A549 (cell line): ENCODE measurements at regions not wholly inside any gene's neighbourhood (a gene's known extent, or its start where the extent isn't known, plus 50 kb on each side); places are given as distances from the start of the nearest gene placed in this dataset.

Experiments used
- ATAC-seq, 2 experiments: fragments of 200-7000 bp in 1 of 2; fragments of >200 bp in 1 of 2; cut with Nextera tagmentation in 1 of 2; cut with Tn5 transposase in 1 of 2; 3 replicates each; pipeline versions ENCODE4 v1.8.0 to v1.9.1; 2018 to 2020; ENCODE audit warnings: mild to moderate bottlenecking in 1 of 2, moderate library complexity in 1 of 2
- CTCF ChIA-PET: fragments of 300-600 bp; sonication (Branson Sonifier 250); formaldehyde crosslinking; extraction: SDS; loops from one replicate; lab custom pipeline; 2021; ENCODE audit warnings: antibody characterized with exemption, inconsistent platforms; lab: Yijun Ruan, JAX
- POLR2A ChIA-PET: fragments of 350-600 bp; formaldehyde crosslinking; extraction: SDS; loops from one replicate; lab custom pipeline; 2021; ENCODE audit warnings: antibody characterized with exemption, inconsistent platforms; lab: Yijun Ruan, JAX
- DNase-seq, 2 experiments: peaks; one replicate each; pipeline versions ENCODE4 v3.0.0 to v3.0.0-alpha.2; 2011 to 2016; ENCODE audit warnings: low read depth in 1 of 2, low spot score in 1 of 2
- FAIRE-seq: peaks from 2 replicates; lab custom pipeline; 2011; peaks lifted over from hg19 to GRCh38; lab: Jason Lieb, UNC
- H3K27ac ChIP-seq, 2 experiments: fragments of >200 bp; sonication (Bioruptor Twin); formaldehyde crosslinking; 3 replicates each; pipeline ENCODE4 v1.5.1; 2016 to 2017
- H3K4me1 ChIP-seq: fragments of >200 bp; sonication (Bioruptor Twin); formaldehyde crosslinking; 3 replicates; pipeline ENCODE4 v1.6.1; 2016
- H3K4me2 ChIP-seq: fragments of >200 bp; sonication (Bioruptor Twin); formaldehyde crosslinking; 3 replicates; pipeline ENCODE4 v1.6.1; 2016
- H3K4me3 ChIP-seq: fragments of >200 bp; sonication (Bioruptor Twin); formaldehyde crosslinking; 3 replicates; pipeline ENCODE4 v1.5.1; 2016
- H3K9me3 ChIP-seq: fragments of >200 bp; sonication (Bioruptor Twin); formaldehyde crosslinking; 3 replicates; pipeline ENCODE4 v1.6.1; 2016
- BCL3 ChIP-seq: fragments of >200 bp; sonication (Bioruptor Twin); formaldehyde crosslinking; IDR thresholded peaks from 3 replicates; pipeline ENCODE4 v1.6.1; 2016
- CEBPB ChIP-seq, 2 experiments: fragments of >200 bp in 1 of 2; sonication (Bioruptor Twin) in 1 of 2; formaldehyde crosslinking in 1 of 2; IDR thresholded peaks; 2 replicates each; pipeline ENCODE4 v1.6.1; 2012 to 2016
- CHD2 ChIP-seq: fragments of 150-350 bp; IDR thresholded peaks from 2 replicates; pipeline ENCODE4 v1.6.1; 2014; ENCODE audit warnings: low read length; ENCODE audit not compliant: partially characterized antibody
- CHD4 ChIP-seq: fragments of 200-600 bp; sonication (generic); IDR thresholded peaks from 2 replicates; pipeline ENCODE4 v1.6.1; 2016; ENCODE audit warnings: antibody characterized with exemption, mild to moderate bottlenecking, borderline replicate concordance
- EP300 ChIP-seq, 2 experiments: fragments of >200 bp; sonication (Bioruptor Twin); formaldehyde crosslinking; IDR thresholded peaks; 2 replicates in 1 of 2; 3 replicates in 1 of 2; pipeline ENCODE4 v1.6.1; 2016 to 2017
- HDAC2 ChIP-seq: fragments of 200-600 bp; sonication (generic); IDR thresholded peaks from 2 replicates; pipeline ENCODE4 v1.6.1; 2016
- HEYL ChIP-seq: fragments of 250-450 bp; sonication (Bioruptor Pico); IDR thresholded peaks from 2 replicates; pipeline ENCODE4 v1.8.0; 2021; ENCODE audit warnings: mild to moderate bottlenecking, moderate library complexity
- HOXA7 ChIP-seq: fragments of 250-450 bp; sonication (Bioruptor Pico); IDR thresholded peaks from 2 replicates; pipeline ENCODE4 v1.5.0; 2020; ENCODE audit warnings: mild to moderate bottlenecking, moderate library complexity
- HOXB13 ChIP-seq: fragments of 250-450 bp; sonication (Bioruptor Pico); IDR thresholded peaks from 2 replicates; pipeline ENCODE4 v1.5.0; 2020; ENCODE audit warnings: low read depth, mild to moderate bottlenecking, moderate library complexity
- KDM1A ChIP-seq: fragments of 200-600 bp; sonication (generic); IDR thresholded peaks from 2 replicates; pipeline ENCODE4 v1.6.1; 2016; ENCODE audit warnings: low read depth, mild to moderate bottlenecking
- MAFK ChIP-seq: fragments of 450-650 bp; IDR thresholded peaks from 2 replicates; pipeline ENCODE4 v1.6.1; 2014; ENCODE audit not compliant: partially characterized antibody
- MAZ ChIP-seq: fragments of 150-350 bp; IDR thresholded peaks from 2 replicates; pipeline ENCODE4 v1.6.1; 2014; ENCODE audit warnings: antibody characterized with exemption, low read depth, low read length, borderline replicate concordance
- NFE2L2 ChIP-seq: fragments of 150-350 bp; conservative IDR thresholded peaks from 2 replicates; pipeline ENCODE4 v1.6.1; 2014; ENCODE audit warnings: low read length
- NR3C1 ChIP-seq: fragments of >200 bp; sonication (Bioruptor Twin); formaldehyde crosslinking; IDR thresholded peaks from 3 replicates; pipeline ENCODE4 v1.6.1; 2017
- RARB ChIP-seq: fragments of 250-450 bp; sonication (Bioruptor Pico); IDR thresholded peaks from 2 replicates; pipeline ENCODE4 v1.8.0; 2021; ENCODE audit warnings: mild to moderate bottlenecking, moderate library complexity
- RCOR1 ChIP-seq: fragments of 150-350 bp; IDR thresholded peaks from 2 replicates; pipeline ENCODE4 v1.6.1; 2014; ENCODE audit warnings: antibody characterized with exemption, low read length, low read depth
- REST ChIP-seq: fragments of 200-600 bp; sonication (generic); IDR thresholded peaks from 2 replicates; pipeline ENCODE4 v1.6.1; 2016; ENCODE audit warnings: antibody characterized with exemption, mild to moderate bottlenecking, moderate library complexity
- RFX5 ChIP-seq: fragments of 450-650 bp; IDR thresholded peaks from 2 replicates; pipeline ENCODE4 v1.7.1; 2014; ENCODE audit warnings: antibody characterized with exemption, mild to moderate bottlenecking, moderate library complexity
- TFCP2L1 ChIP-seq: fragments of 250-450 bp; sonication (Bioruptor Pico); IDR thresholded peaks from 2 replicates; pipeline ENCODE4 v1.5.0; 2021; ENCODE audit warnings: mild to moderate bottlenecking
- ZC3H11A ChIP-seq: fragments of 450-650 bp; IDR thresholded peaks from 2 replicates; pipeline ENCODE4 v1.6.1; 2014; ENCODE audit warnings: antibody characterized with exemption, mild to moderate bottlenecking
- WGBS: methylation state at CpG from one replicate; pipeline ENCODE4 v1.1.6; 2017; ENCODE audit errors: missing lambda C conversion rate; 5-methylcytosine and 5-hydroxymethylcytosine counted together
- TF ChIP-seq, protein P1 (sequence below): IDR thresholded peaks from 2 replicates; pipeline ENCODE4 v1.6.1; 2012; ENCODE audit warnings: low read depth, borderline replicate concordance
- TF ChIP-seq, protein P2 (sequence below): fragments of >200 bp; sonication (Bioruptor Twin); formaldehyde crosslinking; IDR thresholded peaks from 2 replicates; pipeline ENCODE4 v1.6.1; 2016
- TF ChIP-seq, protein P3 (sequence below): fragments of 150-350 bp; IDR thresholded peaks from 2 replicates; pipeline ENCODE4 v1.6.1; 2014; ENCODE audit warnings: low read depth, mild to moderate bottlenecking, low read length

- Histone ChIP-seq H3K27ac (no peak overlapping the region), H3K4me1 (no peaks in the 10 kb centered on the region), H3K4me2 (no peak overlapping the region), H3K4me3 (no peak overlapping the region), H3K9me3 (no peaks in the 10 kb centered on the region)
- WGBS: 0% methylated on average over 1 of the region's 1 CpG
- no peak for DNase-seq
- TF ChIP-seq BCL3 (no peak), ZC3H11A (no peak), HEYL (no peak), MAZ (no peak), NFE2L2 (no peak), EP300 (IDR thresholded peaks at IDR 0.05) (no peak), HOXA7 (CRISPR knock-in tag) (no peak), MAFK (no peak), CHD2 (no peak), TFCP2L1 (CRISPR knock-in tag) (no peak)
- TF ChIP-seq, protein P1, sequence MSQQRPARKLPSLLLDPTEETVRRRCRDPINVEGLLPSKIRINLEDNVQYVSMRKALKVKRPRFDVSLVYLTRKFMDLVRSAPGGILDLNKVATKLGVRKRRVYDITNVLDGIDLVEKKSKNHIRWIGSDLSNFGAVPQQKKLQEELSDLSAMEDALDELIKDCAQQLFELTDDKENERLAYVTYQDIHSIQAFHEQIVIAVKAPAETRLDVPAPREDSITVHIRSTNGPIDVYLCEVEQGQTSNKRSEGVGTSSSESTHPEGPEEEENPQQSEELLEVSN: no peak
- ATAC-seq: no peak
- no peak for FAIRE-seq
- CTCF ChIA-PET: no interaction called here
- POLR2A ChIA-PET: no interaction called here
Observed at GRCh38 chr5:164098531-164098930, 593.1 kb downstream of the MAT2B start.

- H3K9me3 ChIP-seq: no peaks in the 10 kb centered on the region
- no peak overlapping the region for H3K27ac ChIP-seq
- DNase-seq (no peak), FAIRE-seq (no peak), ATAC-seq (no peak)
- H3K4me3 ChIP-seq: no peak overlapping the region
- 33% methylated on average over 6 of the region's 6 CpGs for WGBS
- TF ChIP-seq HOXB13 (CRISPR knock-in tag) (no peak), HOXA7 (CRISPR knock-in tag) (no peak), CHD4 (no peak), ZC3H11A (no peak), KDM1A (no peak), RCOR1 (no peak), REST (no peak), CEBPB (IDR thresholded peaks at IDR 0.05) (no peak), RARB (CRISPR knock-in tag) (no peak), RFX5 (no peak), NR3C1 (no peak), HDAC2 (no peak)
- TF ChIP-seq, protein P2, sequence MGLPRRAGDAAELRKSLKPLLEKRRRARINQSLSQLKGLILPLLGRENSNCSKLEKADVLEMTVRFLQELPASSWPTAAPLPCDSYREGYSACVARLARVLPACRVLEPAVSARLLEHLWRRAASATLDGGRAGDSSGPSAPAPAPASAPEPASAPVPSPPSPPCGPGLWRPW: no peak
- TF ChIP-seq, protein P3, sequence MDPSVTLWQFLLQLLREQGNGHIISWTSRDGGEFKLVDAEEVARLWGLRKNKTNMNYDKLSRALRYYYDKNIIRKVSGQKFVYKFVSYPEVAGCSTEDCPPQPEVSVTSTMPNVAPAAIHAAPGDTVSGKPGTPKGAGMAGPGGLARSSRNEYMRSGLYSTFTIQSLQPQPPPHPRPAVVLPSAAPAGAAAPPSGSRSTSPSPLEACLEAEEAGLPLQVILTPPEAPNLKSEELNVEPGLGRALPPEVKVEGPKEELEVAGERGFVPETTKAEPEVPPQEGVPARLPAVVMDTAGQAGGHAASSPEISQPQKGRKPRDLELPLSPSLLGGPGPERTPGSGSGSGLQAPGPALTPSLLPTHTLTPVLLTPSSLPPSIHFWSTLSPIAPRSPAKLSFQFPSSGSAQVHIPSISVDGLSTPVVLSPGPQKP: no peak
- no peaks in the 10 kb centered on the region for H3K4me1 ChIP-seq
- CTCF ChIA-PET: no interaction called here
- POLR2A ChIA-PET: no interaction called here
- H3K4me2 ChIP-seq: no peak overlapping the region
Observed at GRCh38 chr5:164098979-164099378, 593.6 kb downstream of the MAT2B start.
